SK-N-SH treated with all-trans-retinoic acid at 6 μM for 48 hours (cell line): ENCODE measurements at regions not wholly inside any gene's neighbourhood (a gene's known extent, or its start where the extent isn't known, plus 50 kb on each side); places are given as distances from the start of the nearest gene placed in this dataset.

Source experiments
- ARNTL ChIP-seq: fragments of 450-650 bp; formaldehyde crosslinking; IDR thresholded peaks from 2 replicates; pipeline ENCODE4 v1.5.0; 2020; ENCODE audit warnings: low read depth, mild to moderate bottlenecking, moderate library complexity, borderline replicate concordance
- CSDC2 ChIP-seq: fragments of 250-450 bp; sonication (Bioruptor Pico); IDR thresholded peaks from 2 replicates; pipeline ENCODE4 v1.5.0; 2020; ENCODE audit warnings: mild to moderate bottlenecking, moderate library complexity
- ESRRG ChIP-seq: fragments of 250-450 bp; sonication (Bioruptor Pico); IDR thresholded peaks from 2 replicates; pipeline ENCODE4 v1.6.1; 2021; ENCODE audit warnings: mild to moderate bottlenecking
- ISL1 ChIP-seq: fragments of 250-450 bp; sonication (Bioruptor Pico); IDR thresholded peaks from 2 replicates; pipeline ENCODE4 v2.1.2; 2022; ENCODE audit warnings: mild to moderate bottlenecking, moderate library complexity
- TOX ChIP-seq: fragments of 250-450 bp; sonication (Bioruptor Pico); IDR thresholded peaks from 2 replicates; pipeline ENCODE4 v1.8.0; 2021; ENCODE audit warnings: mild to moderate bottlenecking, moderate library complexity, borderline replicate concordance
- ZFP3 ChIP-seq: fragments of 250-450 bp; sonication (Bioruptor Pico); IDR thresholded peaks from 2 replicates; pipeline ENCODE4 v1.5.0; 2020; ENCODE audit warnings: mild to moderate bottlenecking, moderate library complexity
- ZFP30 ChIP-seq: fragments of 450-650 bp; formaldehyde crosslinking; IDR thresholded peaks from 2 replicates; pipeline ENCODE4 v1.5.0; 2022; ENCODE audit warnings: mild to moderate bottlenecking, moderate library complexity
- ZNF8 ChIP-seq: fragments of 450-650 bp; formaldehyde crosslinking; IDR thresholded peaks from 2 replicates; pipeline ENCODE4 v1.5.0; 2020; ENCODE audit warnings: mild to moderate bottlenecking, moderate library complexity
- TF ChIP-seq, protein P1 (sequence below): fragments of 250-450 bp; sonication (Bioruptor Pico); IDR thresholded peaks from 2 replicates; pipeline ENCODE4 v1.8.0; 2020; ENCODE audit warnings: mild to moderate bottlenecking, moderate library complexity, borderline replicate concordance
- TF ChIP-seq, protein P2 (sequence below): fragments of 250-450 bp; sonication (Bioruptor Pico); IDR thresholded peaks from 2 replicates; pipeline ENCODE4 v1.5.1; 2020; ENCODE audit warnings: low read depth, mild to moderate bottlenecking, moderate library complexity
- TF ChIP-seq, protein P3 (sequence below): fragments of 250-450 bp; sonication (Bioruptor Pico); IDR thresholded peaks from 2 replicates; pipeline ENCODE4 v1.5.1; 2021; ENCODE audit warnings: mild to moderate bottlenecking, moderate library complexity
- TF ChIP-seq, protein P4 (sequence below): fragments of 250-450 bp; sonication (Bioruptor Pico); IDR thresholded peaks from 2 replicates; pipeline ENCODE4 v1.8.0; 2021; ENCODE audit warnings: low read depth, mild to moderate bottlenecking, moderate library complexity, borderline replicate concordance

DNA sequence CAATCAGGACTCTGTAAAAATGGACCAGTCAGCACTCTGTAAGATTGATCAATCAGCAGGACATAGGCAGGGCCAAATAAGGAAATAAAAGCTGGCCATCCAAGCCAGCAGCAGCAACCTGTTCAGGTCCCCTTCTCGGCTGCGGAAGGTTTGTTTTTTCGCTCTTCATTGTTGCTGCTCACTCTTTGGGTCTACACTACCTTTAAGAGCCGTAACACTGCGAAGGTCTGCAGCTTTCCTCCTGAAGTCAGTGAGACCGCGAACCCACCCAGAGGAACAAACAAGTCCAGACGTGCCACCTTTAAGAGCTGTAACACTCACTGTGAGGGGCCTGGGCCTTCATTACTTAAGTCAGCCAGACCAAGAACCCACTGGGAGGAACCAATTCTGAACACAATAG is 223.2 kb upstream of the EXOC2 start:
- TF ChIP-seq TOX (CRISPR knock-in tag) (no peak), CSDC2 (CRISPR knock-in tag) (no peak), ARNTL (CRISPR knock-in tag) (no peak), ZFP30 (CRISPR knock-in tag) (no peak), ISL1 (CRISPR knock-in tag) (no peak), ZFP3 (CRISPR knock-in tag) (no peak), ZNF8 (CRISPR knock-in tag) (no peak), ESRRG (CRISPR knock-in tag) (no peak)
- TF ChIP-seq, protein P1, sequence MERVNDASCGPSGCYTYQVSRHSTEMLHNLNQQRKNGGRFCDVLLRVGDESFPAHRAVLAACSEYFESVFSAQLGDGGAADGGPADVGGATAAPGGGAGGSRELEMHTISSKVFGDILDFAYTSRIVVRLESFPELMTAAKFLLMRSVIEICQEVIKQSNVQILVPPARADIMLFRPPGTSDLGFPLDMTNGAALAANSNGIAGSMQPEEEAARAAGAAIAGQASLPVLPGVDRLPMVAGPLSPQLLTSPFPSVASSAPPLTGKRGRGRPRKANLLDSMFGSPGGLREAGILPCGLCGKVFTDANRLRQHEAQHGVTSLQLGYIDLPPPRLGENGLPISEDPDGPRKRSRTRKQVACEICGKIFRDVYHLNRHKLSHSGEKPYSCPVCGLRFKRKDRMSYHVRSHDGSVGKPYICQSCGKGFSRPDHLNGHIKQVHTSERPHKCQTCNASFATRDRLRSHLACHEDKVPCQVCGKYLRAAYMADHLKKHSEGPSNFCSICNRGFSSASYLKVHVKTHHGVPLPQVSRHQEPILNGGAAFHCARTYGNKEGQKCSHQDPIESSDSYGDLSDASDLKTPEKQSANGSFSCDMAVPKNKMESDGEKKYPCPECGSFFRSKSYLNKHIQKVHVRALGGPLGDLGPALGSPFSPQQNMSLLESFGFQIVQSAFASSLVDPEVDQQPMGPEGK (CRISPR knock-in tag), result no peak
- TF ChIP-seq, protein P2, sequence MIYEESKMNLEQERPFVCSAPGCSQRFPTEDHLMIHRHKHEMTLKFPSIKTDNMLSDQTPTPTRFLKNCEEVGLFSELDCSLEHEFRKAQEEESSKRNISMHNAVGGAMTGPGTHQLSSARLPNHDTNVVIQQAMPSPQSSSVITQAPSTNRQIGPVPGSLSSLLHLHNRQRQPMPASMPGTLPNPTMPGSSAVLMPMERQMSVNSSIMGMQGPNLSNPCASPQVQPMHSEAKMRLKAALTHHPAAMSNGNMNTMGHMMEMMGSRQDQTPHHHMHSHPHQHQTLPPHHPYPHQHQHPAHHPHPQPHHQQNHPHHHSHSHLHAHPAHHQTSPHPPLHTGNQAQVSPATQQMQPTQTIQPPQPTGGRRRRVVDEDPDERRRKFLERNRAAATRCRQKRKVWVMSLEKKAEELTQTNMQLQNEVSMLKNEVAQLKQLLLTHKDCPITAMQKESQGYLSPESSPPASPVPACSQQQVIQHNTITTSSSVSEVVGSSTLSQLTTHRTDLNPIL, result no peak
- TF ChIP-seq, protein P3, sequence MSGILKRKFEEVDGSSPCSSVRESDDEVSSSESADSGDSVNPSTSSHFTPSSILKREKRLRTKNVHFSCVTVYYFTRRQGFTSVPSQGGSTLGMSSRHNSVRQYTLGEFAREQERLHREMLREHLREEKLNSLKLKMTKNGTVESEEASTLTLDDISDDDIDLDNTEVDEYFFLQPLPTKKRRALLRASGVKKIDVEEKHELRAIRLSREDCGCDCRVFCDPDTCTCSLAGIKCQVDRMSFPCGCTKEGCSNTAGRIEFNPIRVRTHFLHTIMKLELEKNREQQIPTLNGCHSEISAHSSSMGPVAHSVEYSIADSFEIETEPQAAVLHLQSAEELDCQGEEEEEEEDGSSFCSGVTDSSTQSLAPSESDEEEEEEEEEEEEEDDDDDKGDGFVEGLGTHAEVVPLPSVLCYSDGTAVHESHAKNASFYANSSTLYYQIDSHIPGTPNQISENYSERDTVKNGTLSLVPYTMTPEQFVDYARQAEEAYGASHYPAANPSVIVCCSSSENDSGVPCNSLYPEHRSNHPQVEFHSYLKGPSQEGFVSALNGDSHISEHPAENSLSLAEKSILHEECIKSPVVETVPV (CRISPR knock-in tag), result no peak
- TF ChIP-seq, protein P4, sequence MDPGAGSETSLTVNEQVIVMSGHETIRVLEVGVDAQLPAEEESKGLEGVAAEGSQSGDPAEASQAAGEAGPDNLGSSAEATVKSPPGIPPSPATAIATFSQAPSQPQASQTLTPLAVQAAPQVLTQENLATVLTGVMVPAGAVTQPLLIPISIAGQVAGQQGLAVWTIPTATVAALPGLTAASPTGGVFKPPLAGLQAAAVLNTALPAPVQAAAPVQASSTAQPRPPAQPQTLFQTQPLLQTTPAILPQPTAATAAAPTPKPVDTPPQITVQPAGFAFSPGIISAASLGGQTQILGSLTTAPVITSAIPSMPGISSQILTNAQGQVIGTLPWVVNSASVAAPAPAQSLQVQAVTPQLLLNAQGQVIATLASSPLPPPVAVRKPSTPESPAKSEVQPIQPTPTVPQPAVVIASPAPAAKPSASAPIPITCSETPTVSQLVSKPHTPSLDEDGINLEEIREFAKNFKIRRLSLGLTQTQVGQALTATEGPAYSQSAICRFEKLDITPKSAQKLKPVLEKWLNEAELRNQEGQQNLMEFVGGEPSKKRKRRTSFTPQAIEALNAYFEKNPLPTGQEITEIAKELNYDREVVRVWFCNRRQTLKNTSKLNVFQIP (CRISPR knock-in tag), result no peak
